H9 (cell line): ENCODE measurements at regions not wholly inside any gene's neighbourhood (a gene's known extent, or its start where the extent isn't known, plus 50 kb on each side); places are given as distances from the start of the nearest gene placed in this dataset.
"Not testable (repeated sequence)": the region's sequence is repeated elsewhere in the genome, so short reads cannot be mapped to it uniquely, and the experiment has no call there.

Experiments used
- DNase-seq: peaks from one replicate; pipeline ENCODE4 v3.0.0-alpha.2; 2017
- H2AFZ ChIP-seq: one replicate; pipeline ENCODE4 v1.6.1; 2013; ENCODE audit warnings: mild to moderate bottlenecking, low read length, control low read depth, moderate library complexity
- H2AK5ac ChIP-seq: 2 replicates; pipeline ENCODE4 v1.6.1; 2013; ENCODE audit warnings: low read length, control low read depth, mixed read lengths; ENCODE audit not compliant: insufficient read length
- H2BK120ac ChIP-seq: one replicate; pipeline ENCODE4 v1.6.1; 2013; ENCODE audit warnings: low read depth, mild to moderate bottlenecking, low read length, control low read depth, inconsistent platforms; ENCODE audit not compliant: poor library complexity, severe bottlenecking
- H2BK12ac ChIP-seq: 2 replicates; pipeline ENCODE4 v1.6.1; 2013; ENCODE audit warnings: low read length, control low read depth, mixed read lengths, low read depth; ENCODE audit not compliant: insufficient read length
- H2BK15ac ChIP-seq: 2 replicates; pipeline ENCODE4 v1.6.1; 2013; ENCODE audit warnings: low read depth, low read length, control low read depth
- H2BK20ac ChIP-seq: one replicate; pipeline ENCODE4 v1.6.1; 2013; ENCODE audit warnings: low read depth, mild to moderate bottlenecking, low read length, control low read depth, inconsistent platforms; ENCODE audit not compliant: poor library complexity, severe bottlenecking
- H2BK5ac ChIP-seq: 2 replicates; pipeline ENCODE4 v1.6.1; 2013; ENCODE audit warnings: low read length, control low read depth, mixed read lengths; ENCODE audit not compliant: insufficient read length
- H3K14ac ChIP-seq: 2 replicates; pipeline ENCODE4 v1.6.1; 2013; ENCODE audit warnings: low read length, control low read depth; ENCODE audit not compliant: insufficient read depth
- H3K18ac ChIP-seq: 2 replicates; pipeline ENCODE4 v1.6.1; 2013; ENCODE audit warnings: low read depth, mild to moderate bottlenecking, mixed read lengths, low read length, control low read depth; ENCODE audit not compliant: insufficient read length
- H3K23ac ChIP-seq: 2 replicates; pipeline ENCODE4 v1.6.1; 2013; ENCODE audit warnings: low read length, control low read depth, mixed read lengths, low read depth; ENCODE audit not compliant: insufficient read length
- H3K23me2 ChIP-seq: 2 replicates; pipeline ENCODE4 v1.6.1; 2013; ENCODE audit warnings: low read depth, mild to moderate bottlenecking, mixed read lengths, low read length, control low read depth; ENCODE audit not compliant: insufficient read length, poor library complexity, severe bottlenecking
- H3K27ac ChIP-seq: 2 replicates; pipeline ENCODE4 v1.5.1; 2013; ENCODE audit warnings: low read length, control low read depth, mixed read lengths, low read depth; ENCODE audit not compliant: insufficient read length
- H3K27me3 ChIP-seq: 2 replicates; pipeline ENCODE4 v1.6.1; 2013; ENCODE audit warnings: low read length, control low read depth, inconsistent platforms; ENCODE audit not compliant: insufficient read depth
- H3K4ac ChIP-seq: 2 replicates; pipeline ENCODE4 v1.6.1; 2013; ENCODE audit warnings: low read depth, mild to moderate bottlenecking, control low read depth, inconsistent platforms, low read length, moderate library complexity
- H3K4me1 ChIP-seq: 2 replicates; pipeline ENCODE4 v1.6.1; 2013; ENCODE audit warnings: low read length, control low read depth, inconsistent platforms; ENCODE audit not compliant: insufficient read depth
- H3K4me2 ChIP-seq: 2 replicates; pipeline ENCODE4 v1.6.1; 2013; ENCODE audit warnings: low read length, control low read depth, mixed read lengths; ENCODE audit not compliant: insufficient read length, insufficient read depth
- H3K56ac ChIP-seq: 2 replicates; pipeline ENCODE4 v1.6.1; 2013; ENCODE audit warnings: low read depth, mild to moderate bottlenecking, mixed read lengths, low read length, control low read depth; ENCODE audit not compliant: insufficient read length
- H3K79me1 ChIP-seq: 2 replicates; pipeline ENCODE4 v1.6.1; 2013; ENCODE audit warnings: low read depth, mild to moderate bottlenecking, moderate library complexity, low read length, control low read depth, inconsistent platforms; ENCODE audit not compliant: insufficient read depth, poor library complexity, severe bottlenecking
- H3K79me2 ChIP-seq: 2 replicates; pipeline ENCODE4 v1.6.1; 2013; ENCODE audit warnings: low read length, control low read depth, inconsistent platforms; ENCODE audit not compliant: insufficient read depth
- H3K9ac ChIP-seq: 2 replicates; pipeline ENCODE4 v1.6.1; 2013; ENCODE audit warnings: low read length, control low read depth, mixed read lengths; ENCODE audit not compliant: insufficient read length; ENCODE audit errors: extremely low read depth
- H3K9me3 ChIP-seq: one replicate; pipeline ENCODE4 v1.6.1; 2013; ENCODE audit warnings: low read depth, low read length, inconsistent platforms; ENCODE audit not compliant: control insufficient read depth
- H3T11ph ChIP-seq: one replicate; pipeline ENCODE4 v1.6.1; 2013; ENCODE audit warnings: mild to moderate bottlenecking, low read length, control low read depth, inconsistent platforms
- H4K20me1 ChIP-seq: one replicate; pipeline ENCODE4 v1.6.1; 2013; ENCODE audit not compliant: control insufficient read depth, insufficient read length, insufficient read depth
- H4K5ac ChIP-seq: 2 replicates; pipeline ENCODE4 v1.6.1; 2013; ENCODE audit warnings: low read depth, mild to moderate bottlenecking, mixed read lengths, low read length, control low read depth; ENCODE audit not compliant: insufficient read length
- H4K8ac ChIP-seq: replicated peaks from 2 replicates; pipeline ENCODE4 v1.6.1; 2013; ENCODE audit warnings: low read length, control low read depth, mixed read lengths, low read depth; ENCODE audit not compliant: insufficient read length
- H4K91ac ChIP-seq: 2 replicates; pipeline ENCODE4 v1.6.1; 2013; ENCODE audit warnings: low read depth, mild to moderate bottlenecking, moderate library complexity, mixed read lengths, low read length, control low read depth; ENCODE audit not compliant: insufficient read length
- H3K27ac Mint-ChIP-seq, 3 experiments: 2 replicates in 2 of 3; 3 replicates in 1 of 3; pipeline ENCODE4 v1.8.0; 2020 to 2021; ENCODE audit warnings: mixed read lengths in 3 of 3, mild to moderate bottlenecking in 1 of 3, moderate library complexity in 1 of 3
- H3K27me3 Mint-ChIP-seq: 2 replicates; pipeline ENCODE4 v1.8.0; 2021; ENCODE audit warnings: low read depth, mild to moderate bottlenecking, moderate library complexity, mixed read lengths
- H3K36me3 Mint-ChIP-seq, 3 experiments: 2 replicates in 2 of 3; 3 replicates in 1 of 3; pipeline ENCODE4 v1.8.0; 2020 to 2021; ENCODE audit warnings: low read depth in 3 of 3, mixed read lengths in 3 of 3; ENCODE audit not compliant: insufficient read depth in 1 of 3
- H3K4me1 Mint-ChIP-seq, 2 experiments: 2 replicates each; pipeline ENCODE4 v1.8.0; 2020; ENCODE audit warnings: mixed read lengths in 2 of 2
- H3K4me3 Mint-ChIP-seq, 2 experiments: 2 replicates in 1 of 2; 3 replicates in 1 of 2; pipeline ENCODE4 v1.8.0; 2020 to 2021; ENCODE audit warnings: mild to moderate bottlenecking in 2 of 2, mixed read lengths in 2 of 2, moderate library complexity in 1 of 2
- H3K9me3 Mint-ChIP-seq, 2 experiments: 2 replicates in 1 of 2; 3 replicates in 1 of 2; pipeline ENCODE4 v1.8.0; 2020; ENCODE audit warnings: mild to moderate bottlenecking in 2 of 2, mixed read lengths in 2 of 2, moderate library complexity in 1 of 2
- CTCF ChIP-seq: fragments of 200-600 bp; sonication (generic); conservative IDR thresholded peaks from 3 replicates; pipeline ENCODE4 v1.8.0; 2021; ENCODE audit warnings: antibody characterized with exemption, mild to moderate bottlenecking
- WGBS: extraction: QIAGEN DNeasy Blood & Tissue Kit; methylation state at CpG from one replicate; pipeline ENCODE4 v1.1.7; 2013; ENCODE audit warnings: missing lambda C conversion rate, low lambda C conversion rate, mixed read lengths; ENCODE audit not compliant: insufficient read length; ENCODE audit errors: extremely low coverage; 5-methylcytosine and 5-hydroxymethylcytosine counted together

GRCh38 chr5:176754376-176754973 is 55.9 kb upstream of the UNC5A start:
- Mint-ChIP-seq H3K36me3 (no peaks in the 10 kb centered on the region), H3K9me3 (peaks cover 2 to 4% of the 10 kb centered on the region in 2 experiments; a peak in 3 of 5 replicates), H3K4me3 (no peak overlapping the region), H3K27ac (no peak overlapping the region), H3K27me3 (no peaks in the 10 kb centered on the region; the same call in none of the 2 replicates), H3K4me1 (no peaks in the 10 kb centered on the region)
- no peak overlapping the region for H3T11ph ChIP-seq
- no peak for DNase-seq
- no peak overlapping the region for H3K4me2 ChIP-seq
- H2BK15ac ChIP-seq: no peak overlapping the region
- no peak overlapping the region for H3K56ac ChIP-seq
- no peak overlapping the region for H2AFZ ChIP-seq
- no peak overlapping the region for H3K23ac ChIP-seq
- no peak overlapping the region for H2BK120ac ChIP-seq
- H3K79me1 ChIP-seq: no peaks in the 10 kb centered on the region
- no peak overlapping the region for H4K5ac ChIP-seq
- no peak overlapping the region for H4K8ac ChIP-seq
- H3K14ac ChIP-seq: no peak overlapping the region
- H3K18ac ChIP-seq: no peak overlapping the region
- H3K79me2 ChIP-seq: no peaks in the 10 kb centered on the region
- no peak overlapping the region for H3K27ac ChIP-seq
- H3K4ac ChIP-seq: no peak overlapping the region
- no peaks in the 10 kb centered on the region for H3K9me3 ChIP-seq
- H2AK5ac ChIP-seq: no peak overlapping the region
- no peaks in the 10 kb centered on the region for H3K4me1 ChIP-seq
- H4K20me1 ChIP-seq: no peaks in the 10 kb centered on the region
- no peaks in the 10 kb centered on the region for H3K23me2 ChIP-seq
- H3K27me3 ChIP-seq: no peaks in the 10 kb centered on the region
- H2BK5ac ChIP-seq: no peak overlapping the region
- no peak overlapping the region for H4K91ac ChIP-seq
- WGBS: no CpG with 5 or more reads among the region's 2 CpGs
- no peak for TF ChIP-seq CTCF
- no peak overlapping the region for H2BK12ac ChIP-seq
- H2BK20ac ChIP-seq: no peak overlapping the region
- H3K9ac ChIP-seq: no peak overlapping the region

- not testable (repeated sequence) for H2AK5ac ChIP-seq, H3K56ac ChIP-seq, H3K27ac Mint-ChIP-seq, H2BK5ac ChIP-seq, H4K20me1 ChIP-seq, H3K23me2 ChIP-seq, H3K27me3 Mint-ChIP-seq, H3K4me2 ChIP-seq, H2BK15ac ChIP-seq, H4K5ac ChIP-seq, H2BK120ac ChIP-seq, H3K27me3 ChIP-seq, H3K18ac ChIP-seq, H3K23ac ChIP-seq, H3K14ac ChIP-seq, H3K4me1 ChIP-seq, H3K4me1 Mint-ChIP-seq, H3K36me3 Mint-ChIP-seq, H3K4me3 Mint-ChIP-seq, H3K9me3 ChIP-seq, H3K9me3 Mint-ChIP-seq, H4K91ac ChIP-seq, DNase-seq, H3K79me1 ChIP-seq, H2BK20ac ChIP-seq, H3K4ac ChIP-seq, H3K9ac ChIP-seq, H4K8ac ChIP-seq, H2BK12ac ChIP-seq, H3K79me2 ChIP-seq, H2AFZ ChIP-seq, H3T11ph ChIP-seq, H3K27ac ChIP-seq
- no CpG with 5 or more reads among the region's 6 CpGs for WGBS
Measured at GRCh38 chr5:176755593-176755992, 54.8 kb upstream of the UNC5A start.
